ENCODE measurements at regions not wholly inside any gene's neighbourhood (a gene's known extent, or its start where the extent isn't known, plus 50 kb on each side); places are given as distances from the start of the nearest gene placed in this dataset.

DNA sequence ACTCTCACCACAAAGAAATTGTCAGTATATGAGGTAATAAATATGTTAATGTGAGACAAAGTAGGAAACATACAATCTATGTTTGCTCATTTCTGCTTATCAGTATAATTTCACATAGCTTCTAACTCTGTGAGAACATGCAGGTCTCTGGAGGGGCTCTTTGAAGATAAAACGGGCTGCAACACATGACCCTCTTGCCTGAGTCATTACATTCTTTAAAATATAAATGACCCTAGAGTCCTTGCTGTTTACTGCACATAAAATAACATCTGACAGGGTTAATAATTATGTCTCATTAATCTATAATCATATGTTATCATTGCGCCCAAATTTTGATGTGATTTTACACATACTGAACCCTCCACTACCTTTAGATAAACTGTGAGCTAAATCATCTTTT is 681.5 kb downstream of the ARAP2 start:
- DNase-seq, result no peak

DNA sequence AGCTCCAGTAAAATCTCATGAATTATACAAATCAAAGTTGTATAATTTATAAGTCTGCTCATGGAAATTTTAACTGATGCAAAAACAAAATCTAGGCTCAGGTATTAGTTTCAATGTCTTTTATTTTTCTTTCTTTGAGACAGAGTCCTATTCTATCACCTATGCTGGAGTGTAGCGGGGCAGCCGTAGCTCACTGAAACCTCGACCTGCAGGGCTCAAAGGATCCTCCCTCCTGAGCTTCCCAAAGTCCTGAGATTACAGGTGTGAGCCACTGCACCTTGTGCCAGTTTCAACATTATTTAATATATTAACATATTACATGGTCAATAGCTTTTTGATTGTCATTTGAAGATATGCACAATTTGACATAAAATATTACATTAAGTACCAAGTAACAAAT is 678.7 kb downstream of the ARAP2 start:
- no peak for DNase-seq

DNA sequence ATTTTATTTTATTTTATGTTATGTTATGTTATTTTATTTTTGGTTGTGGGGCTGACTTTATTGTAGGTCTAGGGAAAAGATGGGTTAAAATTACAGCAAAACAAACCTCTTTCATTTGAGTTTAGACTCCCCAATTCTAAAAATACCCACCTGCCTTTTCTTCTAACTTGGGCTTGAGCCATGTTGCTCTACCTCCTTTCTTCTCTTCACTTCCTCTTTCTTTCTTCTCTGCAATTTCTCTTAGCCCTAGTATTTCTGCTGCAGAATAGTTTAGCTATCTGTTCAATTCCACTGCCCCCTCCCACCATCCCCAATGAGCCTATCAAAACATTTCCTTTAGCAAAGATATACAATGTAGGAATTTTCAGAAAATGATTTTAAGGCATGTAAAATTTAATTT is 653.3 kb downstream of the ARAP2 start:
- no peak for DNase-seq

DNA sequence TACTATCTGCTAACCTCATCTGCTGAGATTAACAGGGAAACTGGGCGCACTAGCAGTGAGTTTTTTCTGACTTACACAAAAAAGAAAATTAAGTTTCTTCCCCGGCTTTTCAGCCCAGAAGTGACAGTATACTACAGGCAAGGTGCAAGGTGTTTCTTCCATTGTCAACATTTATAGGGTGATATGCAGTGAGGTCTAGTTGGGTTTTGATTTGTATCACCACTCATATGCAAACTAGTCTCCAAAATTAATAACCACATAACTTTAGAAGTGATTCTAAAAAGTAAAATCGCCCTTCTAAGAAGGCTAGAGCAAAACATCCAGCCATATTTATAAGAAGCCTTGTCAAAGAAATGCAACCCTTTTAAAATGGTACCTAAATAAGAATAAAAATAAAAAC is 640.1 kb downstream of the ARAP2 start:
- no peak for DNase-seq

DNA sequence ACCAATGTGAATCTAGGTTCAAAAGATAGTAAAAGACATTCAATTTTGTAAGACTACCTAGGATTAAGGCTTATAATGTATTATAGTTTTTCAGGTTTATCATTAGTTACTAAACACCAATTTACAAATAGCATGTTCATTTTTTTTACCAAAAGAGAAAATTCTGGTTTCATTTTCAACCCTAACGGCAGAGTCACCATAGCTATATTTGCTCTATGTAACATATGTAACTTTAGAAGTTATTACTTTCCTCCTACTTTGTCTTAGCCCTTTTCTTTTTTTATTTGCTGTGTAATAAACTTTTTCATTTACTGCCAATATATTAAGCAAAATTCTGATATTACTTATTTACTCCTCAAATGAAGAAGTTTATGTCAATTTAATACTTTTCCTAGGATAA is 639.6 kb downstream of the ARAP2 start:
- no peak for DNase-seq

DNA sequence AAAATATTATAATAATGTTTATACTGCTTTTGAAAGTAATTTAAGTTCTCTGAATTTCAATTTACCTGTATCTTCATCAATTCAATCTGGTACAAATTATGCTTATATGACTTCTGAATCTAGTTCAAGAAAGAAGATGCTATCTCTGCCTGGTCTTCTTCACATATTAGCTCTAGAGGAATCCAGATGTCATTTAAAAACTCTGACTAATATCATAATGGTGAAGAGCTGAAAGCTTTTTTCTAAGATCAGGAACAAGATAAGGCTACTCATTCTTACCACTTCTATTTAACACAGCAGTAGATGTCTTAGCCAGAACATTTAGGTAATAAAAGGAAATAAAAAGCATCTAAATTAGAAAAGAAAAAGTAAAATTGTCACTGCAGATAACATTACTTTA is 636.1 kb downstream of the ARAP2 start:
- no peak for DNase-seq

DNA sequence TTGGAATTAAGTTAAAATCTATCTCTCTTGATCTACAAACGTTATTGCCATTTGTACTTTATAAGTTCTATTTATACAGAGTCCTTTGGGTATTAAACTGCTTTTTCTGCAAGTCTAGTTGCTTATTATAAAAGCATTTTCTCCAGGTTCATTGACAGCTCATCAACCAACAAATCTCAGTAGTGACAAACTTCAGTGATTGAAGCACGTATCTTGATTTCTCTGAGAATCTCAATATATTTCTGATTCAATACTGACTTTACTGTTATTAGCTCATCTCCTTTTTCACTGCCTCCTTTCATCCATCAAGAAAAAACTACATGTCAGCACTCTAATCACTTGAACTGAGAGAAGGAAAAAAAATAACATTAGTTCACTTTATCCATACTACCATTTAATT is 630.2 kb downstream of the ARAP2 start:
- DNase-seq, result no peak

DNA sequence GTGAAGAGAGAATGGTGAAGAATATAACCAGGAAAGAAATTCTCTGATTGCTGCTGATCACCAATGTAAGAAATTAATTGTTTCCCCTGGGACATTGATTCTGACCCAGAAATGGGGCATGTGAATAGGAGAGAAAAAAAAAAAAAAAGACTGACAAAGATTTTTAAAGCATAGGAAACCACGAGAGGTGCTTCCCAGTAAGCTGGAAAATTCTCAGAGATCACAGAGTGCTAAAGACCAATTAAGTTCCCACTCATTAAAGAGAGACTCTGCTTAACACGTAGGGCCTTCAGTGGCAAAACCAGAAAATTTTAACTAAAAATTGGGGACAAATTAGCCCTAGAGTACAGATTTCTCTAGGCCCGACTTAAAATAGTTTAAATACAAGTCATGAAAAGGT is 604.4 kb downstream of the ARAP2 start:
- DNase-seq, result no peak

DNA sequence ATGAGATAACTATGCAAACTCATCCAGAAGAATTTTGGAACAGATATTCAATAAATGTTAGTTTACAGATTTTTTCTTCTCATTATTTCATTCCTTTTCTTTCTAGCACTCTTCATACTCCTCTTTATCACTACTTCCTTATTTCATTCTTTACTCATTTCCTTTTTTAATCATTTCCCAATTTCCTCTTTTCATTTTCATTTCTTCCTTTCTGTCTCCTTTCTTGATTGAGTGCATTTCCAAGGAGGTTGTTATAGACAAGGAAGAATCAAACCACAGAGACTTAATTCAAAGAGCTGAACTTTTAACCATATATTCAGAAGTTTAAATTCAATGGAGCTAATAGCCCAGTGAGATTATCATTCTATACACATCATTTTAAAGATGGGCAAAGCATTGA is 600.7 kb downstream of the ARAP2 start:
- DNase-seq, result no peak

DNA sequence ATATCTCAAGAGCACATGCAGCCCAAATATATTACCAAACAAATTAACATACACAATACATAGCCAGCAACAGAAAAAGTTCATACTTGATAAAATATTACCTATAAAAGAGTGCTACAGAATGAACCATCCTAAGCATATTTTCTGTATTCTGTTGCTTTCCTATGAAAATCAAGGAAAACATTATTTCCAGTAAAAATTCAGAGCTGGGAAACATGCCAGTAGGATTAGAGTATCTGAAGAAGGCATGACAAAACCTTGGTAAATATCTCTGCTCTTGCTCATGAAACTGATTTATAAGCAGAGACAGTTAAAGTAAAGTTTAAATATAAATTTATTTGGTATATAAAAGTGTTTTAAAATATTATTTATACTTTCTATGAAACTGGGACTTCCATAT is 599.7 kb downstream of the ARAP2 start:
- no peak for DNase-seq

DNA sequence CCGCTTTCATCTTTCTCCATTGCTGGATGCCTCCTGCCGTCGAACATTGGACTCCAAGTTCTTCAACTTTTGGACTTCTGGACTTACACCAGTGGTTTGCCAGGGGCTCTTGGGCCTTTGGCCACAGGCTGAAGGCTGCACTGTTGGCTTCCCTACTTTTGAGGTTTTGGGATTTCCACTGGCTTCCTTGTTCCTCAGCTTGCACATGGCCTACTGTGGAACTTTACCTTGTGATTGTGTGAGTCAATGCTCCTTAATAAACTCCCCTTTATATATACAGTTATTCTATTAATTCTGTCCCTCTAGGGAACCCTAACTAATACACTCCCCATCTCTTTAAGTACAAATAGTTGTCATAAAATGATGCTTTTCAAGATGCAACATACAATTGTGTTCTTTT is 595.3 kb downstream of the ARAP2 start:
- no peak for DNase-seq

DNA sequence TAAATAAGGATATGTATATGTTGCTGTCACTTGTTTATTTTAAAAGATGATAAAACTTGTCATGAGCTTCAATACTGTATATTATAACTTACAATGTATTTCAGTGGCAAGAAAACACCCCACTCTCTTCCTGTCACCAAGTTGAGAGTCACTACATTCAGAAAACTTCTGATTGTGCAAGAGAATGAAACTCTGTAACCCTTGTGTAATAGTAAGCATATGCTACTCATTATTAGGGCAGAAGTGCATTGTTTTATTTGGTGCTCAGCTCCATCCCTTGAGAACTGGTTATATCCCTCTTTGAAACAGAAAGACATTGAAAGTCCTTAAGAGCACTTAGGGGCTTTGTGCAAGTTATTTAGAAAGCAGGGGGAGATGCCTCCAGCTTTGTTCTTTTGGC is 594.5 kb downstream of the ARAP2 start:
- DNase-seq, result no peak

DNA sequence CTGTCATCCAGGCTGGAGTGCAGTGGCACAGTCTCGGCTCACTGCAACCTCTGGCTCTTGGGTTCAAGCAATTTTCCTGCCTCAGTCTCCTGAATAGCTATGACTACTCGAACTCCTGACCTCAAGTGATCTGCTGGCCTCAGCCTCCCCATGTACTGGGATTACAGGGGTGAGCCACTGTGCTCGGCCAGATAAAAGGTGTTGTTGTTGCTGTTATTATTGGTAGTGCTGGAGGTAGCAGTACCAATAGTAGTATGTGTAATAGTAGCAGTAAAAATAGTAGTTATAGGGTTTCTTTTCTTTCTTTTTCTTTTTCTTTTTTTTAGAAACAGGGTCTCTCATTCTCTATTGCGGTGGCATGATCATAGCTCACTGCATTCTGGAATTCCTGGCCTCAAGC is 592.1 kb downstream of the ARAP2 start:
- DNase-seq, result no peak

DNA sequence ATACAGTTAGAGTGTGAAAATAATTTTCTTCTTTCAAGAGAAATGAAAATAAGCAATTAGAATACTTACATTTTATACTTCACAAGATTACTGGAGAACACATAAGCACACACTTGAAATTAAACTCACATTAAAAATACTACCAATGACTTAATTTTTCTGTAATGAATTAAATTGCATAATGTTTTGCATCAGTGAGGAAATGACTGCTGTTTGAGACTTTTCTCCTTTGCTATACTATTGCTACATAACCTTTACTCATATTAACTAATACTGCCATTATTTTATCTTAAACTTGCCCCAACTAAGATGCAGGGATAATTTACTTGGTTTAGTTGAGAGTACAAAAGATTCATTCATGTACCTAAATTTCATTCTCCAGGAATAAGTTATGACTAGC is 590.9 kb downstream of the ARAP2 start:
- DNase-seq, result no peak

DNA sequence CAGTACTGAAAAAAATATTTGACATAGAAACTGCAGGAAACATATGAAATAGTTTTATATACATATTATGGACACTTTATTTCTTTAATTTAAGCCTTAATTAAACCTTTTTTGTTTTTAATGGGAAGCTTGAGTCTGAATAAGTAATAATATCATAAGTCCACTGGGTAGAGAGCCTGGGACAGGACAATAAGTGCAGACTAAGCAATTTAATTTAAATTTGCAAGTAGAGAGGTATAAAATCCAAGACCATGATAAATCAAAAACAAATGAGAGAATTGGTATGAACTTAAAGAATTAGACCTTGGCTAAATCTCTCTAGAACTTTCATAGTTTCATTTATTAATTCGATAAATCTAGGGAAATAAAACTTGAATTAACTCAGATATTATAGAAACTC is 571.2 kb downstream of the ARAP2 start:
- no peak for DNase-seq

DNA sequence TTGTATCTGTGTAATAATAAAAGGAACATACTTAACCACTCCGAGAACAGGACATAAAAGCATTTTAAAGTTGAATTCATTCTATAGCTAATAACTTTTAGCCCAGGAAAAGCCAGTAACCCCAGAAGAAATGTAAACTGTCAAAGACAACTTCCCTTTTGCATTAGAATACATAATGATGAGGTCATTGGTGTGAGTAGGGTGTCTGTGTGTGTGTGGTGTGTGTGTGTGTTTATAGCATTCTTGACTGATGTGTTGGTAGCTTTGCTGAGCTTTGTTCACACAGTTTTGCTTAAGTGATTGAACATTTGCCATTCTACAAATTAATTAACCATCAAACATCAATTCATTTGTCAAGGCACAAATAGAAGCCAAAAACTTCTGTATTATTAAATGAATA is 559.6 kb downstream of the ARAP2 start:
- no peak for DNase-seq

DNA sequence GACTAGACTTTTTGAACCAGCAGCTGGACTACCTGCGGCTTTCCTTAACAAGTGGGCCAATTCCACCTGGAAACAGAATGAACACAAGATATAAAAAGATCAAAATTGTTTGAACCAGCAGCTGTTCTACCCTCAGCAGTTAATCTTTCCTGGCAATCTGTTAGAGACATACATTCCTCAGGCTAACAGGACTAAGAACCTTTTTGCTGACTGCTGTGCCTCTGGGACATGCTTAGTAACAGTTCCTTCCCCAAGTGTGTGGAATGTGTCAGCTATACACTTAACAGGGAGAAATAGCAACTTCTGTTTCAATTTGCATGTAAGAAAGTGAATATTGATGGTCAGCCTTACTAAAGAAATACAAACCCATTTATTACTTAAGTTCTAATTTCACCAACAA is 554.4 kb downstream of the ARAP2 start:
- no peak for DNase-seq

DNA sequence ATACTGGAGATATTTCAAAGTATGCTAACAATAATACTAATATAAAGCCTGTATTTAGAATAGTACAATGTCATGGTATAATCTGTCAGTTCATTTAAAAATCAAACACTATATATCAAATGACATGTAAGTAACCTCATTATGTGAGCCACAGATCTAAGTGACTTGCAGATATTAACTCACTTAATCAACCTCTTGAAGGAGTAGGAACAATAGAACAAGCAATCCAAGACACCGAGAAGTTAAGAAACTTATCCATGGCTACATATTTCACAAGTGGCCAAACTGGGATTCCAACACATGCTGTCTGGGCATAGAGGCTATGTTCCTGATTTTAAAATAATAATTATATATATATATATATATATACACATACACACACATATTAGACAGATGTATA is 554.0 kb downstream of the ARAP2 start:
- no peak for DNase-seq

DNA sequence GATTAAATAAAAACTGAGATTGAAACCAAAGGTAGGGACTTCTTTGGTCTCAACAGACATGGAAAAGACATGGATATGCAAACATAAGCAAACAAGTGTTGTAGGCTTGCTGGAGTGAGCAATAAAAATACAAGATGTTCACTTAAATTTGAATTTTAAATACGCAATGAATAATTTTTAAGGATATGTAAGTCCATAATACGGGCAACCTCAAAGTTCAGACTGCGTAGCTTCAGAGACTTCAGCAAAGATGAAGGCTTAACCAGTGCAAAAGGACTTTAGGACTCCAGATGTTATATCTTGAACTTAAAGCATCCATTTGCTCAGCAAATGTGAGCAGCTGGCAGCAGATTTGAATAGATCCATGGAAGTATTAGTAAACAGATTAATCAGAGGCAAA is 549.3 kb downstream of the ARAP2 start:
- no peak for DNase-seq

DNA sequence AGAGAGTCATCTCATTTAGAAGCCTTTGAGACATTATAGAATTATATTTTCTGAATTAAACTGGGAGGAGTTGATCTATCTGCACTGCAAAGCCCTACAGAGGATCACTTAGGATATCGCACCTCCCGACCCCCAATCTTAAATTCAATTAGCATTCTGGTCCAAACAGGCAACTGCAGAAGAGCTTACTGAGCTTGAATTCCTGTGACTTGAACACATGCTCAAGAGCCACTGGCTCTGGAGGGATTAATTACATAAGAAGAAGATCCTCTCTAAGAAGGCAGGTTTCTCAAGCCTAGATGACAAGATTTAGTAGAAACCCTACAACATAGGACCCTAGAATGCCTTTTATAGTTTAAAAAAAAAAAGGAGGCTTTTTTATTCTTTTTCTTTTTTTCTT is 548.9 kb downstream of the ARAP2 start:
- no peak for DNase-seq

DNA sequence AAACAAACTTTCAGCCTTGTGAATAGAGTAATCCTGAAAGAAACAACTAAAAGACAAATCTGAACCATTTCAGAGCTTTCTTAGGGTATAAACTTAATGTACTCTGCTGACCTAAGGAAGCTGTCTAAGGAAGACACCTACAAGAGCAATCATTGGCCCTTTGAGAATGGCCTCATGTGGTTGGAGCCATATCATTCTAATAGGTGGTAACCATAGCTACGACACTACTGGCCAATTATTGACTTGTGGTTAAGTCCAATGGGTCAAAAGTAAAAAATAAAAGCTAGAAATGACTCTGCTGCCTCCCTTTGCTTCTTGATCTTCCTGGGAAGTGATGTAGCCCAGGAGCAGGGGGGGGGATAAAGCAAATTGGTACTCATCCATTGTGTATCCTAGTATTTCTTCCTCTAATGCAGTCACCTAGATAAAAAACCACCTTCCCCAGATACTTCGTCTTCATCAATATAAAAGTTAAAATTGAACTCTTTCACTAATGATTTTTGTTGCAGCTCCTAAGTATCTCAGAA is 547.0 kb downstream of the ARAP2 start:
- no peak for DNase-seq

DNA sequence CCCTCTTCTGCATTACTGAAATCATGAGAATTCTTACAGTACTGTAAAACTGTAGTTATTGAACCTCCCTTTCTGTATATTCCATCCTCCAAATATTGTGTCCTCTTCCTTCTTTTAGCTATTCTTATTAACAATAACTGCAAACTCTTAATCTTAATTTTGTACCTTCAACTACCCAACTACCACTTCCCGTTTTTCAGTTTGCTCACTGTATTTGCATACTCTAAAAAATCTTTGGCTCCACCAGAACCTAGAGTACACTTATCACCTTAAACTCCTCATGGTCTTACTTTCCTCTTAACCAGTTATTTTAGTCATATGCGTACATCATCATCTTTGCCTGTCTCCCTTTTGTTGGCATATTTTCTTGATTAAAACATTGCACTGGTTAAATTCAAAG is 543.7 kb downstream of the ARAP2 start:
- DNase-seq, result no peak

DNA sequence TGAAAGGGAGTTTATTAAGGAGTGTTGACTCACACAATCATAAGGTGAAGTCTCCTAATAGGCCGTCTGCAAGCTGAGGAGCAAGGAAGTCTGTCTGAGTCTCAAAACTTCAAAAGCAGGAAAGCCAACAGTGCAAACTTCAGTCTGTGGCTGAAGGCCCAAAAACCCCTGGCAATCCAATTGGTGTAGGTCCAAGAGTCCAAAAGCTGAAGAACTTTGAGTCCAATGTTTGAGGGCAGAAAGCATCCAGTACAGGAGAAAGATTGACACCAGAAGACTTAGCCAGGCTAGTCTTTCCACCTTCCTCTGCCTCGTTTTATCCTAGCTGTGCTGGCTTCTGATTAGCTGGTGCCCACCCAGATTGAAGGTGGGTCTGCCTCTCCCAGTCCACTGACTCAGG is 535.2 kb downstream of the ARAP2 start:
- DNase-seq, result no peak

DNA sequence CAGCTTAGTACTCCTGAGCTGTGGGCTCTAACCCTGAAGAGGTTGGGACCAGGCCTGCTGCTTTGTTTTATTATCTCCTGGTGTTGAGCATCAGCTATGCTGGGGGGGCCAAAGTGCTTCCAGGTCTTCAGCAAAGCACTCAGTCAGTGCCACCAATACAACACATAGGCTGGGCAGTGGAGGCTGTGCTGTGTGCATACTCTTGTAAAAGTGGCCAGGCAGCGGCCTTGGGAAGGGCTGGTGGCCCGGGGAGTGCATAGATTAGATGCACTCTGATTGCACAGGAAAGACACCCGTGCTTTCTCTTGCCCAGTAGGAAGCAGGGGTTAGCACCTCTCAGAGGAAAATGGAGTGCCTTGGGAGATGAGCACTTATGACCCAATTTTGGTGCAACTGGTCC is 534.0 kb downstream of the ARAP2 start:
- no peak for DNase-seq

DNA sequence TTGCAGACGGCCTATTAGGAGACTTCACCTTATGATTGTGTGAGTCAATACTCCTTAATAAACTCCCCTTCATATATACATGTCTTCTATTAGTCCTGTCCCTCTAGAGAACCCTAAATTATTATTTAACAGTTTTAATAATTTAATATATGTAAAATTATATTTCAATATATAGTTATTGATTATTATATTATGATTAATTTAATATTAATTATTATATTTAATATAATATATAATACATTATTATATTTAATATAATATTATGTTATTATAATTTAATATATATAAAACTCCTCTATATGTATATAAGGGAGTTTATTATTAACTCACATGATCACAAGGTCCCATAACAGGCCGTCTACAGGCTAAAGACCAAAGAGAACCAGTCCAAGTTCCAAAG is 533.2 kb downstream of the ARAP2 start:
- DNase-seq, result no peak

DNA sequence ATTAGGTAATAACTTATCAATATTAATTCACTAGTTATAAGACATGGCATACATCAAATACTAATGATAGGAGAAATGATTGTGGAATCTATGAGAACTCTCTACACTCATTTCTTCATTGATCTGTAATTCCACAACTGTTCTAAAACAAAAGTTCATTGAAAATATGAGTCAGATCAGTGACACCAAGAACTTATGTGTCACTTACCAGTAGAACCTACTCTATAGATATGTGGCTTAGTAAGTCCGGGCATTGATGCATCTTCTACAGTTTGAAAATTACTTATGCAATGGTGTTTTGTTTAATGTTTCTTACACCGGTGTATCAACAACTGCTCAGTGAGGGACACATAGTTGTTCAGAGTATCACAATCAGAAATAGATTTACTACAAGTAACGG is 520.3 kb downstream of the ARAP2 start:
- DNase-seq, result no peak

Measured in right forelimb (tissue), 1 donor.